Activated CD4-positive, alpha-beta T cell treated with anti-CD3 and anti-CD28 coated beads for 36 hours (primary cell): ENCODE measurements at regions not wholly inside any gene's neighbourhood (a gene's known extent, or its start where the extent isn't known, plus 50 kb on each side); places are given as distances from the start of the nearest gene placed in this dataset.

Experiments
- ATAC-seq: fragments of 200-7000 bp; cut with Tn5 transposase; one replicate; pipeline ENCODE4 v1.10.0; 2021; ENCODE audit warnings: mild to moderate bottlenecking, moderate library complexity
- CTCF ChIA-PET: fragments of 350-600 bp; sonication (Branson Sonifier 250); formaldehyde crosslinking; loops from one replicate; lab custom pipeline; 2021; ENCODE audit warnings: antibody characterized with exemption; lab: Charles Lee
- POLR2A ChIA-PET: fragments of 350-600 bp; sonication (Branson Sonifier 250); formaldehyde crosslinking; loops from one replicate; lab custom pipeline; 2021; ENCODE audit warnings: antibody characterized with exemption, inconsistent platforms; lab: Charles Lee
- DNase-seq: peaks from one replicate; pipeline ENCODE4 v3.0.0-alpha.2; 2020
- H3K27ac Mint-ChIP-seq: one replicate; pipeline ENCODE4 v1.8.0; 2021; ENCODE audit warnings: mixed read lengths
- H3K27me3 Mint-ChIP-seq: one replicate; pipeline ENCODE4 v1.8.0; 2021; ENCODE audit warnings: mixed read lengths
- H3K36me3 Mint-ChIP-seq: one replicate; pipeline ENCODE4 v1.8.0; 2021; ENCODE audit warnings: low read depth, mixed read lengths
- H3K4me1 Mint-ChIP-seq: one replicate; pipeline ENCODE4 v1.8.0; 2021; ENCODE audit warnings: mixed read lengths
- H3K4me3 Mint-ChIP-seq: one replicate; pipeline ENCODE4 v1.8.0; 2021; ENCODE audit warnings: mild to moderate bottlenecking, moderate library complexity, mixed read lengths
- H3K9me3 Mint-ChIP-seq: one replicate; pipeline ENCODE4 v1.8.0; 2021; ENCODE audit warnings: low read depth, mixed read lengths
- intact Hi-C, 2 experiments: fragments of 100-400 bp; cut with DNase I in 1 of 2; cut with micrococcal nuclease in 1 of 2; formaldehyde crosslinking; loops; one replicate each; pipeline versions ENCODE4 v1.14.2 to v1.15.1; 2022 to 2024; cut with DNase I, micrococcal nuclease

DNA sequence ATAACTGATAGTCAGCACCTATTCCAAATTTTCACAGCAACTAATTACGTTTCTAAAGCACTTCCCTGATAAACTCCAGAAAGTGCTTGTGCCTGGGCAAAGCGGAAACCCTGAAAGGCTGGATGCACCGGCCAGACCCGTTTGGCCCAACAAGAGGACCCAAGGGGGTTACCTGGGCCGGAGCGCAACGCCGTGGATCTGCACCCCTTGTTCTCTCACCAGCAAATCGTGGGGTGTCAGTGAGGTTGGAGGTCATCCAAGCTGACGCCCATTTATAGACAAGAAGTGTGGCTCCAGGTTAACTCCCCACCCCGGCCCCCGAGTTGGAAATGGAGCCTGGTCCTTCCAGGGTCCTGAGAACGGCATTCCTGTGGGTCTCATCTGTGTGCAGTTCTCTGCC lies 167.0 kb upstream of the HDAC4 start:
- Mint-ChIP-seq H3K4me3 (no peak overlapping the region), H3K27me3 (no peaks in the 10 kb centered on the region), H3K36me3 (no peaks in the 10 kb centered on the region), H3K27ac (no peak overlapping the region), H3K9me3 (no peaks in the 10 kb centered on the region), H3K4me1 (peaks cover 3% of the 10 kb centered on the region)
- ATAC-seq: no peak
- DNase-seq: no peak
- ChIA-PET CTCF (interaction anchor here (0.6 kb wide), 1 partner anchor 532 kb away, joined by 3 read pairs; no protein-coding TSS in a partner anchor), POLR2A (no interaction called here)
- intact Hi-C loops: no loop called here

DNA sequence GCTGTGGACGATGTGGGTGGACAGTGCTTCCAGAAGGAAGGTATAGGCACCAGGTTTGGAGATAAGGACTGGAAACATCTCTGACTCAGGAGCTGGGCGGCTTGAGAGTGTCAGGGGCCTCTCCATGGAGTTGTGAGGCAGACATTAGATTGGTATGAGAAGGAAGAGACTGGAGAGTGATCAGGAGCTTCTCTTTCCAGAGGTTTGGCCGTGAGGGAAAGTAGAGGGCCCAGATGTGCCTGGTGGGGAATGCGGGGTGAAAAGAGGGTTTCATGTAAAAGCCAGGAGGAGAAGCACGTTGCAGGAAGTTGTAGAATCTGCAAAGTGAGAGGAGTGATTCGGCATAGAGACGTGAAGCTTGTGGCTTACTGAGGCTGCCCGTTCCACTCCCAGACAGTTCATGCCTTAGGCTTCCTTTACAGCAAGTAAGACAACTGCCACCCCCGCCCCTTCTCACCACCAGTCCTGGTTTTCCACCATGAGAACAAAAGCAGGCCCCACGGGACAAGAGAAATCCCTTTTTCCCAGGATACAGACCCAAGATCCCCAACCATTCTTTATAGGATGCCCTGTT lies 166.3 kb upstream of the HDAC4 start:
- DNase-seq: no peak
- intact Hi-C loops: no loop called here
- Mint-ChIP-seq H3K36me3 (no peaks in the 10 kb centered on the region), H3K4me3 (no peak overlapping the region), H3K9me3 (no peaks in the 10 kb centered on the region), H3K4me1 (peaks cover 3% of the 10 kb centered on the region), H3K27me3 (no peaks in the 10 kb centered on the region), H3K27ac (no peak overlapping the region)
- POLR2A ChIA-PET: no interaction called here
- no peak for ATAC-seq
- CTCF ChIA-PET: interaction anchor here (0.6 kb wide), 1 partner anchor 531 kb away, joined by 3 read pairs; no protein-coding TSS in a partner anchor

DNA sequence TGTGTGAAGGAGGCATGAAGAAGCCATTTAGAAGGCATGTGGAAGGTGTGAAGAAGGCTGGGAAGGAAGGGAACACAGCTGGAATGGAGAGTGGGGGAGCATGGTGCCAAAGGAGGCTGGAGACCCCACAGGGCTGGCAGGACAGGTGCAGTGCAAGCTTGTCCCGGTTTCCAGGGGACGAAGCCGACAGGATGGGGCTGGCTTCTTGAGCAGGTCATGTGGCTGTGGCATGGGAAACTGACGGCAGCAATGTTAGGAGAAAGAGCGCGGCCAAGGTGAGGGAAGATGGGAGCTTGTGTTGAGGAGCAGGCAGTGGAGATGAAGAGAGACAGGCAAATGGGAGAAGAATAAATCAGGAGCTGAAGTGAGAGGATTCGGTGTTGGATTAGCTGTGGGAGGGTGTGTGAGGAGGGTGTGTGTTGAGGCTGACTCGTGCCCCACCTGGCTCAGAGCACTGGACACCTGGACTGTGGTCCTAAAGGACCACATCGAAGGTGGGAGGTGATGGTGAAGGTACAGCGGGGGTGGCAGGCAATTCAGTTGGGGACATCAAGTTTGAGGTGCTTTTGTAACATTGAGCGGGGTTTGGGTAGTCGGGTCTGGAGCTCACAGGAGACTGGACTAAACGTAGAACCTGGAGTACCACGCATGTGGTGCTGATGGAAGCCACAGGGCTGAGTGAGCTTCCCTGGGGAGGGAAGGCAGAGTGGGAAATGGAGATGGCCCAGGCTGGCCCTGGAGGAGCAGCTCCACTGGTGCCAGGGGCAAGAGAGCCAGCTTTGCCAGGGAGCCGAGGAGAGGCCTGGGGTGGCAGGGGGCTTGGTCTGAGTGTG lies 165.6 kb upstream of the HDAC4 start:
- DNase-seq: no peak
- CTCF ChIA-PET: no interaction called here
- H3K27me3 Mint-ChIP-seq: no peaks in the 10 kb centered on the region
- H3K4me3 Mint-ChIP-seq: no peak overlapping the region
- no peak for ATAC-seq
- no peaks in the 10 kb centered on the region for H3K36me3 Mint-ChIP-seq
- H3K4me1 Mint-ChIP-seq: peaks cover 3% of the 10 kb centered on the region
- intact Hi-C loops: no loop called here
- no peak overlapping the region for H3K27ac Mint-ChIP-seq
- POLR2A ChIA-PET: no interaction called here
- H3K9me3 Mint-ChIP-seq: no peaks in the 10 kb centered on the region

DNA sequence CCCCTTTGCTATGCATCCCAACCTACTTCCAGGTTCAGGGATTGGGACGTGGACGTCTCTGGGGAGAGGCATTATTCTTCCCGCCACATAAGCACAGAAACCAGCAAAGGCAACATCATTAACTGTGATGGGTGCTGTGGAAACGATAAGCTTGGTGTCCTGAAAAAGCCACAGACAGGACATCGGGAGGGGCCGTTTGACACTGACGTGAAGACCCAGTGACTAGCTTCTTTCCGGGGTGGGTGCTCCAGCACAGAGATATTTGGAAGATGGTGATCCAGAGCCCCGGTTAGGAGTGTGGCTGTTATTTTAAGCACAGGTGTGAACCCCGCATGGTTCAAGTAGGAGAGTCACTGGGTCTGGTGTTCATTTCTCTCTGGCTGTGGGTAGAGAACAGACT lies 163.8 kb upstream of the HDAC4 start:
- CTCF ChIA-PET: no interaction called here
- POLR2A ChIA-PET: no interaction called here
- Mint-ChIP-seq H3K4me1 (no peaks in the 10 kb centered on the region), H3K27me3 (no peaks in the 10 kb centered on the region), H3K27ac (no peak overlapping the region), H3K36me3 (no peaks in the 10 kb centered on the region), H3K4me3 (no peak overlapping the region), H3K9me3 (no peaks in the 10 kb centered on the region)
- DNase-seq (no peak), ATAC-seq (no peak)
- intact Hi-C loops: no loop called here

- no peaks in the 10 kb centered on the region for H3K4me1 Mint-ChIP-seq
- CTCF ChIA-PET: no interaction called here
- intact Hi-C loops: no loop called here
- POLR2A ChIA-PET: no interaction called here
- no peaks in the 10 kb centered on the region for H3K27me3 Mint-ChIP-seq
- no peak for DNase-seq
- no peak overlapping the region for H3K4me3 Mint-ChIP-seq
- no peak overlapping the region for H3K27ac Mint-ChIP-seq
- no peak for ATAC-seq
- H3K36me3 Mint-ChIP-seq: no peaks in the 10 kb centered on the region
- H3K9me3 Mint-ChIP-seq: no peaks in the 10 kb centered on the region
Observed at GRCh38 chr2:239563561-239563960, 162.7 kb upstream of the HDAC4 start.

- DNase-seq: no peak
- no peak for ATAC-seq
- no peaks in the 10 kb centered on the region for H3K4me1 Mint-ChIP-seq
- H3K27me3 Mint-ChIP-seq: no peaks in the 10 kb centered on the region
- CTCF ChIA-PET: no interaction called here
- intact Hi-C loops: no loop called here
- H3K27ac Mint-ChIP-seq: no peak overlapping the region
- POLR2A ChIA-PET: no interaction called here
- no peak overlapping the region for H3K4me3 Mint-ChIP-seq
- peaks cover under 1% of the 10 kb centered on the region for H3K9me3 Mint-ChIP-seq
- H3K36me3 Mint-ChIP-seq: no peaks in the 10 kb centered on the region
Observed at GRCh38 chr2:239561446-239562001, 160.7 kb upstream of the HDAC4 start.

DNA sequence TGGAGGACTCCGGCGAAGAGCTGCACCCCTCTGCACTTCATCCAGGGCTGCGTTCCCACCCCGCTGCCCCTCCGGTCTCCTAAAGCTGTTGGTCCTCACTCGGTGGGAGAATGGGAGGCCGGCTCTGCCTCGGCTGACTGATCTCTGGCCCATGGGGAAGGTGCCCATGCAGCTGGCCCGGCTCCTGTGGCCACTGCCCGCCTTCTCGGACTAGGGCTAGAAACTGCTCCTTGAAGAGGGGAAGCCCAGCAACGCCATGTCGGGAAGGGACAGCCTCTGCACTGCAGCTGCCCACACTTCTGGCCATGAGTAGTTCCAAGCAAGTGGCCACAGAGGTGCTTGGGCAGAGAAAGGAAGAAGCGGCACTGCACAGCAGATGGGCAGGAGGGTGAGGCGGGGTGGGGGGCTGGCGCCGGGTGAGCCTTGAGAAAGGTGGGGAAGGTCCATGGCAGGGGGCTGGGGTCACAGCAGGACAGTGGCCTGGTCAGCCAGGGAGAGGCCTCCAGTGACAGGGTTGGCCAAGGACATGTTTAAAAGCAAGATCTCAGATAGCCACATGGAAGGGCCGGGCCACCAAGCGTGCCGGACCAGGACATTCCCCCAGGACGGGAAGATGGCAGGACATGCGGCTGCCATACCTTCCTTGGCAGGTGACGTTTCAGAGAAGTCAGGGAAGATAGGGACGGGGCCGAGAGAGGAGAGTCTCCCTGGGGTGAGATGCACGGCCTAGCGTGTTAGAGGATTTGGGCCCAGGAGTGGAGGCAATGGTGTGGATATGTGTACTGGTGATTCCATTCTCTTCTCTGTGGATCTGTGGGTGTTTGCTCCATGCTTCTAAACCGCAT lies 158.8 kb upstream of the HDAC4 start:
- ATAC-seq (no peak), DNase-seq (no peak)
- Mint-ChIP-seq H3K27ac (no peak overlapping the region), H3K36me3 (no peaks in the 10 kb centered on the region), H3K4me3 (no peak overlapping the region), H3K9me3 (peaks cover 3% of the 10 kb centered on the region), H3K4me1 (no peaks in the 10 kb centered on the region), H3K27me3 (peaks cover 3% of the 10 kb centered on the region)
- POLR2A ChIA-PET: no interaction called here
- CTCF ChIA-PET: interaction anchor here (0.9 kb wide), 1 partner anchor 19 kb away, joined by 3 read pairs; no protein-coding TSS in a partner anchor
- intact Hi-C loops: no loop called here

GRCh38 chr2:239558661-239559060 lies 157.8 kb upstream of the HDAC4 start:
- peaks cover under 1% of the 10 kb centered on the region for H3K4me1 Mint-ChIP-seq
- CTCF ChIA-PET: interaction anchor here (0.6 to 0.9 kb wide), 2 partner anchors 18 to 414 kb away, joined by 3 read pairs; no protein-coding TSS in a partner anchor
- peaks cover 3% of the 10 kb centered on the region for H3K27me3 Mint-ChIP-seq
- intact Hi-C loops: no loop called here
- H3K36me3 Mint-ChIP-seq: no peaks in the 10 kb centered on the region
- H3K9me3 Mint-ChIP-seq: peaks cover 3% of the 10 kb centered on the region
- no peak overlapping the region for H3K27ac Mint-ChIP-seq
- DNase-seq (no peak), ATAC-seq (no peak)
- no peak overlapping the region for H3K4me3 Mint-ChIP-seq
- POLR2A ChIA-PET: no interaction called here

DNA sequence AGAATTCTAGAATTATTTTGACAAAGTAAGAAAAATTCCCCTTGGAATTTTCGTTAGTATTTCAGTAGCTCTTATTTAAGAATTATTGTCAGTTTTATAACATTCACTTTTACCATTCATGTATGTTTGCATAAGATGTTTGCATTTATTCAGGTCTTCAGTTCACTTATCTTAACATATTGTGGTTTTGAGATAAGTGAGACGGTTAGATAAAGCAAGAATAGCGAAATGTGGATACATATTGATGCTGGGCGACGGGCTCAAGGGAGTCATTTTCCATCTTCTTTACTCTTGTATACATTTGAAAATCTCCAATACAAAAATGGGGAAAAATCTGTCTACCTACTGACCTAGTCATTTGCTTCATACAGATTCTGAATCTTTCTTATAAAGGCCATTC lies 156.7 kb upstream of the HDAC4 start:
- intact Hi-C loops: no loop called here
- Mint-ChIP-seq H3K27me3 (peaks cover 3% of the 10 kb centered on the region), H3K4me1 (peaks cover 12% of the 10 kb centered on the region), H3K4me3 (no peak overlapping the region), H3K36me3 (no peaks in the 10 kb centered on the region), H3K27ac (no peak overlapping the region), H3K9me3 (peaks cover 3% of the 10 kb centered on the region)
- DNase-seq (no peak), ATAC-seq (no peak)
- POLR2A ChIA-PET: no interaction called here
- CTCF ChIA-PET: no interaction called here

- intact Hi-C loops: no loop called here
- Mint-ChIP-seq H3K27ac (no peak overlapping the region), H3K36me3 (no peaks in the 10 kb centered on the region), H3K9me3 (peaks cover 3% of the 10 kb centered on the region), H3K27me3 (peaks cover 3% of the 10 kb centered on the region), H3K4me3 (no peak overlapping the region), H3K4me1 (peaks cover 12% of the 10 kb centered on the region)
- CTCF ChIA-PET: no interaction called here
- DNase-seq (no peak), ATAC-seq (no peak)
- POLR2A ChIA-PET: no interaction called here
Observed at GRCh38 chr2:239555571-239555905, 154.7 kb upstream of the HDAC4 start.

- H3K9me3 Mint-ChIP-seq: peaks cover 3% of the 10 kb centered on the region
Observed at GRCh38 chr2:239554766-239555570, 154.1 kb upstream of the HDAC4 start.

More at GRCh38 chr2:239554766-239555570, 154.1 kb upstream of the HDAC4 start:
- intact Hi-C loops: no loop called here
- POLR2A ChIA-PET: no interaction called here
- Mint-ChIP-seq H3K36me3 (no peaks in the 10 kb centered on the region), H3K27me3 (peaks cover 3% of the 10 kb centered on the region), H3K4me1 (peaks cover 12% of the 10 kb centered on the region), H3K4me3 (no peak overlapping the region), H3K27ac (no peak overlapping the region)
- ATAC-seq (no peak), DNase-seq (no peak)
- CTCF ChIA-PET: no interaction called here
